Panc1 (cell line): ENCODE measurements at regions not wholly inside any gene's neighbourhood (a gene's known extent, or its start where the extent isn't known, plus 50 kb on each side); places are given as distances from the start of the nearest gene placed in this dataset.

ENCODE experiments used
- ATAC-seq: fragments of 200-7000 bp; cut with Tn5 transposase; 2 replicates; pipeline ENCODE4 v1.9.1; 2020; ENCODE audit warnings: mild to moderate bottlenecking, moderate library complexity
- BruUV-seq: library from RNA; stranded (reverse); fragments of 400-500 nt; replicated peaks from 2 replicates; lab custom pipeline; 2021; lab: Mats Ljungman, UMichigan
- CTCF ChIA-PET: fragments of 300-600 bp; sonication (Branson Sonifier 250); formaldehyde crosslinking; loops from one replicate; lab custom pipeline; 2022; ENCODE audit warnings: antibody characterized with exemption; lab: Charles Lee
- POLR2A ChIA-PET: fragments of 300-600 bp; sonication (Branson Sonifier 250); formaldehyde crosslinking; loops from one replicate; lab custom pipeline; 2022; ENCODE audit warnings: antibody characterized with exemption; lab: Charles Lee
- DNase-seq: peaks from one replicate; pipeline ENCODE4 v3.0.0-alpha.2; 2010; ENCODE audit warnings: low read depth, low spot score
- H3K27ac ChIP-seq: 2 replicates; pipeline ENCODE4 v1.5.1; 2011; ENCODE audit warnings: mild to moderate bottlenecking, low read length, inconsistent platforms
- H3K27me3 ChIP-seq: fragments of 200-500 bp; sonication (Bioruptor generic); 2 replicates; pipeline ENCODE4 v1.6.0; 2014; ENCODE audit warnings: low read length, inconsistent platforms; ENCODE audit not compliant: control insufficient read depth, insufficient read depth
- H3K36me3 ChIP-seq: fragments of 200-500 bp; sonication (Bioruptor generic); 2 replicates; pipeline ENCODE4 v1.5.1; 2014; ENCODE audit warnings: inconsistent platforms, mild to moderate bottlenecking, low read length, moderate library complexity; ENCODE audit not compliant: control insufficient read depth, insufficient read depth
- H3K4me1 ChIP-seq: 2 replicates; pipeline ENCODE4 v1.5.1; 2011; ENCODE audit warnings: inconsistent platforms, mild to moderate bottlenecking, low read length, moderate library complexity; ENCODE audit not compliant: control insufficient read depth, insufficient read depth
- H3K4me3 ChIP-seq, 2 experiments: 2 replicates each; pipeline ENCODE4 v1.5.1; 2011 to 2012; ENCODE audit warnings: low read depth in 2 of 2, low read length in 2 of 2, mild to moderate bottlenecking in 2 of 2, inconsistent platforms in 1 of 2, moderate library complexity in 1 of 2
- H3K9me3 ChIP-seq: fragments of 200-500 bp; sonication (Bioruptor generic); 2 replicates; pipeline ENCODE4 v1.5.1; 2014; ENCODE audit warnings: low read depth, mild to moderate bottlenecking, inconsistent platforms, low read length, moderate library complexity; ENCODE audit not compliant: control insufficient read depth, insufficient read depth
- POLR2AphosphoS5 ChIP-seq: IDR thresholded peaks from 2 replicates; pipeline ENCODE4 v1.6.1; 2012; ENCODE audit warnings: mild to moderate bottlenecking, low read depth, low read length, moderate library complexity
- SIN3A ChIP-seq: IDR thresholded peaks from 2 replicates; pipeline ENCODE4 v1.6.1; 2012; ENCODE audit warnings: low read depth, mild to moderate bottlenecking, low read length, moderate library complexity, borderline replicate concordance; ENCODE audit not compliant: insufficient read depth
- TCF7L2 ChIP-seq: IDR thresholded peaks from 2 replicates; pipeline ENCODE4 v1.6.1; 2011; ENCODE audit warnings: mild to moderate bottlenecking, low read depth, low read length, inconsistent platforms
- in situ Hi-C: cut with HindIII; loops from 2 replicates; pipeline ENCODE4 v1.10.0; 2016; ENCODE audit warnings: low sequenced_read_pairs, low pct_unique_long_range_greater_than_20kb
- intact Hi-C: fragments of 100-400 bp; cut with micrococcal nuclease; formaldehyde crosslinking; loops from one replicate; pipeline ENCODE4 v1.10.0; 2022; ENCODE audit not compliant: unreplicated experiment
- TF ChIP-seq, protein P1 (sequence below), 2 experiments: IDR thresholded peaks; 2 replicates each; pipeline ENCODE4 v1.6.1; 2011 to 2012; ENCODE audit warnings: low read depth in 2 of 2, control low read depth in 1 of 2, low read length in 1 of 2, mild to moderate bottlenecking in 1 of 2, moderate library complexity in 1 of 2; ENCODE audit not compliant: insufficient read depth in 1 of 2
- TF ChIP-seq, protein P2 (sequence below): fragments of 450-650 bp; IDR thresholded peaks from 2 replicates; pipeline ENCODE4 v1.5.1; 2017; ENCODE audit warnings: mild to moderate bottlenecking

- no TSS peak for BruUV-seq
- ChIA-PET POLR2A (no interaction called here), CTCF (interaction anchor here (0.6 kb wide), 2 partner anchors 95 to 460 kb away, joined by 3 read pairs; no protein-coding TSS in a partner anchor)
- Histone ChIP-seq H3K36me3 (no peaks in the 10 kb centered on the region), H3K27me3 (no peaks in the 10 kb centered on the region), H3K4me3 (no peak overlapping the region), H3K9me3 (peaks cover 17% of the 10 kb centered on the region; the same call in 1 of the 2 replicates), H3K27ac (peak overlapping the region; percentile 82), H3K4me1 (peaks cover 33% of the 10 kb centered on the region)
- ATAC-seq = no peak
- TF ChIP-seq, protein P1, sequence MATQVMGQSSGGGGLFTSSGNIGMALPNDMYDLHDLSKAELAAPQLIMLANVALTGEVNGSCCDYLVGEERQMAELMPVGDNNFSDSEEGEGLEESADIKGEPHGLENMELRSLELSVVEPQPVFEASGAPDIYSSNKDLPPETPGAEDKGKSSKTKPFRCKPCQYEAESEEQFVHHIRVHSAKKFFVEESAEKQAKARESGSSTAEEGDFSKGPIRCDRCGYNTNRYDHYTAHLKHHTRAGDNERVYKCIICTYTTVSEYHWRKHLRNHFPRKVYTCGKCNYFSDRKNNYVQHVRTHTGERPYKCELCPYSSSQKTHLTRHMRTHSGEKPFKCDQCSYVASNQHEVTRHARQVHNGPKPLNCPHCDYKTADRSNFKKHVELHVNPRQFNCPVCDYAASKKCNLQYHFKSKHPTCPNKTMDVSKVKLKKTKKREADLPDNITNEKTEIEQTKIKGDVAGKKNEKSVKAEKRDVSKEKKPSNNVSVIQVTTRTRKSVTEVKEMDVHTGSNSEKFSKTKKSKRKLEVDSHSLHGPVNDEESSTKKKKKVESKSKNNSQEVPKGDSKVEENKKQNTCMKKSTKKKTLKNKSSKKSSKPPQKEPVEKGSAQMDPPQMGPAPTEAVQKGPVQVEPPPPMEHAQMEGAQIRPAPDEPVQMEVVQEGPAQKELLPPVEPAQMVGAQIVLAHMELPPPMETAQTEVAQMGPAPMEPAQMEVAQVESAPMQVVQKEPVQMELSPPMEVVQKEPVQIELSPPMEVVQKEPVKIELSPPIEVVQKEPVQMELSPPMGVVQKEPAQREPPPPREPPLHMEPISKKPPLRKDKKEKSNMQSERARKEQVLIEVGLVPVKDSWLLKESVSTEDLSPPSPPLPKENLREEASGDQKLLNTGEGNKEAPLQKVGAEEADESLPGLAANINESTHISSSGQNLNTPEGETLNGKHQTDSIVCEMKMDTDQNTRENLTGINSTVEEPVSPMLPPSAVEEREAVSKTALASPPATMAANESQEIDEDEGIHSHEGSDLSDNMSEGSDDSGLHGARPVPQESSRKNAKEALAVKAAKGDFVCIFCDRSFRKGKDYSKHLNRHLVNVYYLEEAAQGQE (IDR thresholded peaks at IDR 0.05; ENCODE audit: insufficient read depth in 1 of 2, low read depth in 2 of 2, low read length in 1 of 2) = no peak
- TF ChIP-seq SIN3A (no peak), POLR2AphosphoS5 (no peak), TCF7L2 (no peak)
- TF ChIP-seq, protein P2, sequence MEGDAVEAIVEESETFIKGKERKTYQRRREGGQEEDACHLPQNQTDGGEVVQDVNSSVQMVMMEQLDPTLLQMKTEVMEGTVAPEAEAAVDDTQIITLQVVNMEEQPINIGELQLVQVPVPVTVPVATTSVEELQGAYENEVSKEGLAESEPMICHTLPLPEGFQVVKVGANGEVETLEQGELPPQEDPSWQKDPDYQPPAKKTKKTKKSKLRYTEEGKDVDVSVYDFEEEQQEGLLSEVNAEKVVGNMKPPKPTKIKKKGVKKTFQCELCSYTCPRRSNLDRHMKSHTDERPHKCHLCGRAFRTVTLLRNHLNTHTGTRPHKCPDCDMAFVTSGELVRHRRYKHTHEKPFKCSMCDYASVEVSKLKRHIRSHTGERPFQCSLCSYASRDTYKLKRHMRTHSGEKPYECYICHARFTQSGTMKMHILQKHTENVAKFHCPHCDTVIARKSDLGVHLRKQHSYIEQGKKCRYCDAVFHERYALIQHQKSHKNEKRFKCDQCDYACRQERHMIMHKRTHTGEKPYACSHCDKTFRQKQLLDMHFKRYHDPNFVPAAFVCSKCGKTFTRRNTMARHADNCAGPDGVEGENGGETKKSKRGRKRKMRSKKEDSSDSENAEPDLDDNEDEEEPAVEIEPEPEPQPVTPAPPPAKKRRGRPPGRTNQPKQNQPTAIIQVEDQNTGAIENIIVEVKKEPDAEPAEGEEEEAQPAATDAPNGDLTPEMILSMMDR = no peak
- DNase-seq = no peak
- in situ Hi-C loops (no loop called here), intact Hi-C loops (loop anchor here (10.0 kb wide), 1 partner anchor 57 kb away; no protein-coding TSS in a partner anchor)
These were observed 73.8 kb upstream of the TMPRSS2 start for GRCh38 chr21:41581592-41582228.

- ATAC-seq = no peak
- POLR2A ChIA-PET = no interaction called here
- no TSS peak for BruUV-seq
These were observed 73.0 kb upstream of the TMPRSS2 start for GRCh38 chr21:41580758-41581554.

More at GRCh38 chr21:41580758-41581554, 73.0 kb upstream of the TMPRSS2 start:
- Histone ChIP-seq H3K9me3 (peaks cover 17% of the 10 kb centered on the region; the same call in 1 of the 2 replicates), H3K4me3 (no peak overlapping the region), H3K27me3 (no peaks in the 10 kb centered on the region), H3K36me3 (no peaks in the 10 kb centered on the region), H3K4me1 (peaks cover 33% of the 10 kb centered on the region), H3K27ac (peak overlapping the region; percentile 82)
- CTCF ChIA-PET = no interaction called here
- in situ Hi-C loops = no loop called here
- intact Hi-C loops = loop anchor here (10.0 kb wide), 1 partner anchor 56 kb away; no protein-coding TSS in a partner anchor
- no peak for DNase-seq
- TF ChIP-seq, protein P1 (IDR thresholded peaks at IDR 0.05; ENCODE audit: insufficient read depth in 1 of 2, low read depth in 2 of 2, low read length in 1 of 2) = no peak
